ENCODE measurements at regions not wholly inside any gene's neighbourhood (a gene's known extent, or its start where the extent isn't known, plus 50 kb on each side); places are given as distances from the start of the nearest gene placed in this dataset.

GRCh38 chr6:68010936-68011335, 624.1 kb upstream of the ADGRB3 start:
- H3K79me2 ChIP-seq (ENCODE audit: control insufficient read depth, insufficient read depth, low read length) = no peaks in the 10 kb centered on the region
- ChIA-PET SMC1A (ENCODE audit: uncharacterized antibody, unreplicated experiment) (no interaction called here), RAD21 (ENCODE audit: unreplicated experiment) (no interaction called here), POLR2A (no interaction called here), CTCF (no interaction called here)
- H2AFZ ChIP-seq (ENCODE audit: control insufficient read depth, low read depth, low read length) = no peak overlapping the region
- H3K9ac ChIP-seq (ENCODE audit: control insufficient read depth, insufficient read depth, low read length) = no peak overlapping the region
- BruUV-seq (replicated peaks) = no TSS peak
- no peaks in the 10 kb centered on the region for H3K4me1 ChIP-seq (ENCODE audit: control insufficient read depth, insufficient read depth, low read length)
- no peak overlapping the region for H3K4me2 ChIP-seq (ENCODE audit: control insufficient read depth, insufficient read depth)
- 56% methylated on average over 4 of the region's 4 CpGs for WGBS (ENCODE audit: insufficient coverage, insufficient replicate concordance, low lambda C conversion rate, missing lambda C conversion rate)
- H3K4me3 ChIP-seq = no peak overlapping the region
- H4K20me1 ChIP-seq (ENCODE audit: control insufficient read depth, insufficient read depth) = no peaks in the 10 kb centered on the region
- no peak overlapping the region for H3K27ac ChIP-seq (ENCODE audit: control insufficient read depth, insufficient read depth)
- no peaks in the 10 kb centered on the region for H3K36me3 ChIP-seq (ENCODE audit: control insufficient read depth in 2 of 2, insufficient read depth in 2 of 2, low read length in 1 of 2)
- no peaks in the 10 kb centered on the region for H3K9me3 ChIP-seq (replicated peaks; ENCODE audit: control insufficient read depth, insufficient read depth, low read length)
- intact Hi-C loops (cut with micrococcal nuclease; ENCODE audit: unreplicated experiment) = no loop called here
- no peak for ATAC-seq
- no peaks in the 10 kb centered on the region for H3K27me3 ChIP-seq (replicated peaks in 1 of 2; ENCODE audit: control insufficient read depth in 2 of 2, insufficient read depth in 2 of 2, low read length in 1 of 2)
- no peak for TF ChIP-seq TCF7 (IDR thresholded peaks at IDR 0.05; ENCODE audit: borderline replicate concordance)
- TF ChIP-seq POLR2AphosphoS5 (IDR thresholded peaks at IDR 0.05; ENCODE audit: low read length) = no peak
- TF ChIP-seq USF2 (IDR thresholded peaks at IDR 0.05; ENCODE audit: borderline replicate concordance, low read depth, low read length) = no peak
- no peak for TF ChIP-seq IRF4 (IDR thresholded peaks at IDR 0.05; ENCODE audit: low read depth, low read length)
- TF ChIP-seq ZNF622 (IDR thresholded peaks at IDR 0.05) = no peak
- no peak for TF ChIP-seq MEF2B (IDR thresholded peaks at IDR 0.05; ENCODE audit: partially characterized antibody, poor library complexity, severe bottlenecking)
- no peak for TF ChIP-seq NFIC (IDR thresholded peaks at IDR 0.05; ENCODE audit: low read depth, low read length)
- TF ChIP-seq E2F4 (IDR thresholded peaks at IDR 0.05; ENCODE audit: low read depth, low read length) = no peak
- TF ChIP-seq DPF2 (IDR thresholded peaks at IDR 0.05) = no peak
- no peak for TF ChIP-seq HSF1 (IDR thresholded peaks at IDR 0.05; ENCODE audit: low read depth, low read length)
- TF ChIP-seq IKZF2 (IDR thresholded peaks at IDR 0.05) = no peak
- no peak for TF ChIP-seq CHD4 (IDR thresholded peaks at IDR 0.05)
- no peak for TF ChIP-seq RCOR1 (conservative IDR thresholded peaks at IDR 0.05; ENCODE audit: low read depth, low read length)
- TF ChIP-seq GABPA (IDR thresholded peaks at IDR 0.05; ENCODE audit: low read depth) = no peak
- TF ChIP-seq CREM (IDR thresholded peaks at IDR 0.05; ENCODE audit: low read depth) = no peak
- no peak for TF ChIP-seq HCFC1 (IDR thresholded peaks at IDR 0.05; ENCODE audit: low read length)
- TF ChIP-seq RAD21 (IDR thresholded peaks at IDR 0.05; ENCODE audit: insufficient read depth, low read depth, low read length) = no peak
- no peak for TF ChIP-seq MYC (IDR thresholded peaks at IDR 0.05; ENCODE audit: insufficient read depth, insufficient read length, insufficient replicate concordance, low read length, severe bottlenecking)
- TF ChIP-seq MTA2 (IDR thresholded peaks at IDR 0.05; ENCODE audit: low read depth) = no peak
- TF ChIP-seq CHD1 (IDR thresholded peaks at IDR 0.05; ENCODE audit: low read depth, low read length) = no peak
- in situ Hi-C loops (cut with MboI) = no loop called here
- no peak for FAIRE-seq
- DNase-seq (ENCODE audit: low read depth, low spot score) = no peak
